ENCODE measurements at regions not wholly inside any gene's neighbourhood (a gene's known extent, or its start where the extent isn't known, plus 50 kb on each side); places are given as distances from the start of the nearest gene placed in this dataset.

- peak in 1 of 2 donors; percentile 24 for ATAC-seq
- intact Hi-C loops (cut with DNase I; ENCODE audit: low total_unique reads): loop anchor here (2.0 kb wide), 1 partner anchor 115 kb away; no protein-coding TSS in a partner anchor
- Histone ChIP-seq H3K36me3 (no peaks in the 10 kb centered on the region), H3K27ac (peak overlapping the region; percentile 60 to 71 (median 66)), H3K4me3 (peak overlapping the region; percentile 17 to 36 (median 28)), H3K9me3 (no peaks in the 10 kb centered on the region), H3K27me3 (peaks cover under 1 to 7% (median 3%) of the 10 kb centered on the region in 3 donors), H3K4me1 (peaks cover 18 to 22% of the 10 kb centered on the region in 2 donors)
- in situ Hi-C loops (cut with MboI; ENCODE audit: low sequenced_read_pairs in 4 of 4): no loop called here
- TF ChIP-seq POLR2A (IDR thresholded peaks at IDR 0.05) (no peak), CTCF (IDR thresholded peaks at IDR 0.05 in 4 of 5, conservative IDR thresholded peaks at IDR 0.05 in 1 of 5) (no peak)
- peak in 1 of 2 donors; percentile 14 for DNase-seq
Measured at GRCh38 chr9:129253803-129254381, 75.8 kb upstream of the IER5L start.

- intact Hi-C loops (cut with DNase I; ENCODE audit: low total_unique reads): no loop called here
- peak in 1 of 2 donors; percentile 45 for ATAC-seq
Measured at GRCh38 chr9:129252937-129253802, 75.1 kb upstream of the IER5L start.

DNA sequence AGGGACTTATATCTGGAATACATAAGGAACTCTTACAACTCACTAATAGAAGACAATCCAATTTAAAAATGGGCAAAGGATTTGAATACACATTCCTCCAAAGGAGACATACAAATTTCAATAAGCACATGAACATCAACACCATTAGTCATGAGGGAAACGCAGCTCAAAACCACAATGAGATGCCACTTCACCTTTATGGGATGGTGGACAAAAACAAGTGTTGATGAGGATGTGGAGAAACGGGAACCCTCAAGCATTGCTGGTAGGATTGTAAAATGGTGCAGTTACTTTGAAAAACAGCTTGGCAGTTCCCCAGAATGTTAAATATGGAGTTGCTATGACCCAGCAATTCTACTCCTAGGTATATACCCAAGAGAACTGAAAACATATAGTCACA lies 72.7 kb upstream of the IER5L start:
- no peak overlapping the region for H3K27ac ChIP-seq
- no peaks in the 10 kb centered on the region for H3K9me3 ChIP-seq
- TF ChIP-seq CTCF (IDR thresholded peaks at IDR 0.05 in 4 of 5, conservative IDR thresholded peaks at IDR 0.05 in 1 of 5) (no peak), POLR2A (IDR thresholded peaks at IDR 0.05) (no peak)
- in situ Hi-C loops (cut with MboI; ENCODE audit: low sequenced_read_pairs in 4 of 4): no loop called here
- no peaks in the 10 kb centered on the region for H3K27me3 ChIP-seq
- no peak for ATAC-seq
- intact Hi-C loops (cut with DNase I; ENCODE audit: low total_unique reads): no loop called here
- H3K36me3 ChIP-seq: no peaks in the 10 kb centered on the region
- peaks cover 13 to 14% of the 10 kb centered on the region in 2 donors for H3K4me1 ChIP-seq
- no peak for DNase-seq
- no peak overlapping the region for H3K4me3 ChIP-seq

More at GRCh38 chr9:129252937-129253802, 75.1 kb upstream of the IER5L start:
- H3K4me3 ChIP-seq: peak overlapping the region in 2 of 4 donors; percentile 27 to 29
- peak overlapping the region; percentile 60 to 71 (median 66) for H3K27ac ChIP-seq
- H3K27me3 ChIP-seq: no peaks in the 10 kb centered on the region
- in situ Hi-C loops (cut with MboI; ENCODE audit: low sequenced_read_pairs in 4 of 4): no loop called here
- DNase-seq: peak in 1 of 2 donors; percentile 24
- no peaks in the 10 kb centered on the region for H3K36me3 ChIP-seq
- peaks cover 13 to 15% of the 10 kb centered on the region in 2 donors for H3K4me1 ChIP-seq
- no peaks in the 10 kb centered on the region for H3K9me3 ChIP-seq
- TF ChIP-seq CTCF (IDR thresholded peaks at IDR 0.05 in 4 of 5, conservative IDR thresholded peaks at IDR 0.05 in 1 of 5) (no peak), POLR2A (IDR thresholded peaks at IDR 0.05) (no peak)

DNA sequence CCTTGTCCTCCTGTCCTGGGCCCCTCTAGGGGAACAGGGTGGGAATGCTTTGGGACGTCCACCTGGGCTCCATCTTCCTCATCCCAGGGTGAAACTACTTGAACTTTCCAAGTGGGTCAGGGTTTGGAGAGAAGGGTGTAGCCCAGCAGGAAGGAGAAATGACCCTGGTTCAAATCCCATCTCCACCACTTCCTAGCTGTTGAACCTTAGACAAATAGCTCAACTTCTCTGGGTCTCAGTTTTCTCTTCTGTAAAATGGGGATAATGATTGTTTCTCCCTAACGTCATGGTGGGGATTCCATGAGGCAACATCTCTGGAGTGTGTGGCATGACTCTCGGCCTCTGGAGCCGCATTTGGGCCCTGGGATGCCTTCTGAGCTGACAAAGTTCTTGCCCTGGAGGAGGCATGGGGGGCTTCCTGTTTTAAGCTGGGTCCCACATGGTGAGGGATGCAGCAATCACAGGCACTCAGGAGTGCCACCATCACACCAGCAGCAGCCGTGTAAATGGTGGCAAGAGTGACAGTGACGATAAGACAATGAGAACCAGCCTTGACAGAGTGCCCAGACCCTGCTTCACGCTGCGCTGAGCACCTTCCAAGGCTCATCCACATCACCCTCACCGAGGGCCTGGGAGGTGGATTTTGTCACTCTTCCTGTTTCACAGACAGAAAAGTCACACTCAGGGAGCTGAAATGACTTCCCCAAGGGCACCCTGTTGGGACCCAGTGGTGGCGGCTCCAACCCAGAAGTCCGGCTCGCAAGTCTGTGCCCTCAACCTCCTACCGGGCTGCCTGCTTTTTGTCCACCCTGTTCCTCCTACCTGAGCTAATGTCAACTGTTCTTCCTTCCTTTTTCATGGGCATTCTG lies 69.5 kb upstream of the IER5L start:
- intact Hi-C loops (cut with DNase I; ENCODE audit: low total_unique reads) (no loop called here), in situ Hi-C loops (cut with MboI; ENCODE audit: low sequenced_read_pairs in 4 of 4) (no loop called here)
- TF ChIP-seq POLR2A (IDR thresholded peaks at IDR 0.05): no peak
- no peak for TF ChIP-seq CTCF (IDR thresholded peaks at IDR 0.05 in 4 of 5, conservative IDR thresholded peaks at IDR 0.05 in 1 of 5)
- Histone ChIP-seq H3K27me3 (no peaks in the 10 kb centered on the region), H3K36me3 (no peaks in the 10 kb centered on the region), H3K4me3 (no peak overlapping the region), H3K4me1 (no peaks in the 10 kb centered on the region), H3K27ac (no peak overlapping the region), H3K9me3 (no peaks in the 10 kb centered on the region)
- DNase-seq (no peak), ATAC-seq (no peak)
